ENCODE measurements at regions not wholly inside any gene's neighbourhood (a gene's known extent, or its start where the extent isn't known, plus 50 kb on each side); places are given as distances from the start of the nearest gene placed in this dataset.

GRCh38 chr7:155145477-155146255 lies 75.5 kb downstream of the HTR5A start:
- no peak overlapping the region for H3K27ac ChIP-seq (ENCODE audit: low read length)
- no peaks in the 10 kb centered on the region for H3K79me2 ChIP-seq (ENCODE audit: low read length)
- H3K27me3 ChIP-seq (ENCODE audit: low read depth, low read length): peaks cover 8% of the 10 kb centered on the region; the same call in 1 of the 2 replicates
- H3K9me3 ChIP-seq (ENCODE audit: insufficient read depth, low read length): no peaks in the 10 kb centered on the region
- no peaks in the 10 kb centered on the region for H3K36me3 ChIP-seq (replicated peaks; ENCODE audit: low read depth, low read length)
- TF ChIP-seq CTCF (IDR thresholded peaks at IDR 0.05; ENCODE audit: low read depth, low read length) (no peak), EZH2phosphoT487 (IDR thresholded peaks at IDR 0.05; ENCODE audit: low read depth) (no peak)
- no peak overlapping the region for H2AFZ ChIP-seq (ENCODE audit: low read depth, low read length)
- H4K20me1 ChIP-seq (ENCODE audit: insufficient read depth, low read length): no peaks in the 10 kb centered on the region
- no peak overlapping the region for H3K4me2 ChIP-seq (ENCODE audit: low read length)
- H3K4me1 ChIP-seq (ENCODE audit: low read length): no peaks in the 10 kb centered on the region
- H3K9ac ChIP-seq (ENCODE audit: low read length): no peak overlapping the region
- no peak overlapping the region for H3K4me3 ChIP-seq (ENCODE audit: low read length)

- TF ChIP-seq EZH2phosphoT487 (IDR thresholded peaks at IDR 0.05; ENCODE audit: low read depth) (no peak), CTCF (IDR thresholded peaks at IDR 0.05; ENCODE audit: low read depth, low read length) (no peak)
- Histone ChIP-seq H3K27ac (ENCODE audit: low read length) (no peak overlapping the region), H3K79me2 (ENCODE audit: low read length) (no peaks in the 10 kb centered on the region)
Measured at GRCh38 chr7:155147172-155147571, 77.0 kb downstream of the HTR5A start.

GRCh38 chr7:155147624-155148023 lies 77.5 kb downstream of the HTR5A start:
- no peaks in the 10 kb centered on the region for H3K79me2 ChIP-seq (ENCODE audit: low read length)
- H3K4me2 ChIP-seq (ENCODE audit: low read length): no peak overlapping the region
- no peak overlapping the region for H3K27ac ChIP-seq (ENCODE audit: low read length)
- H3K27me3 ChIP-seq (ENCODE audit: low read depth, low read length): no peaks in the 10 kb centered on the region
- H3K4me3 ChIP-seq (ENCODE audit: low read length): no peak overlapping the region
- TF ChIP-seq EZH2phosphoT487 (IDR thresholded peaks at IDR 0.05; ENCODE audit: low read depth): no peak
- no peak for TF ChIP-seq CTCF (IDR thresholded peaks at IDR 0.05; ENCODE audit: low read depth, low read length)
- H3K4me1 ChIP-seq (ENCODE audit: low read length): no peaks in the 10 kb centered on the region
- no peaks in the 10 kb centered on the region for H4K20me1 ChIP-seq (ENCODE audit: insufficient read depth, low read length)
- no peaks in the 10 kb centered on the region for H3K36me3 ChIP-seq (replicated peaks; ENCODE audit: low read depth, low read length)
- no peak overlapping the region for H3K9ac ChIP-seq (ENCODE audit: low read length)
- no peaks in the 10 kb centered on the region for H3K9me3 ChIP-seq (ENCODE audit: insufficient read depth, low read length)
- H2AFZ ChIP-seq (ENCODE audit: low read depth, low read length): no peak overlapping the region; the same call in 1 of the 2 replicates

More at GRCh38 chr7:155147172-155147571, 77.0 kb downstream of the HTR5A start:
- no peaks in the 10 kb centered on the region for H3K4me1 ChIP-seq (ENCODE audit: low read length)
- H4K20me1 ChIP-seq (ENCODE audit: insufficient read depth, low read length): no peaks in the 10 kb centered on the region
- H3K4me2 ChIP-seq (ENCODE audit: low read length): no peak overlapping the region
- H3K4me3 ChIP-seq (ENCODE audit: low read length): no peak overlapping the region
- no peaks in the 10 kb centered on the region for H3K36me3 ChIP-seq (replicated peaks; ENCODE audit: low read depth, low read length)
- H2AFZ ChIP-seq (ENCODE audit: low read depth, low read length): no peak overlapping the region
- H3K27me3 ChIP-seq (ENCODE audit: low read depth, low read length): peaks cover under 1% of the 10 kb centered on the region; the same call in 1 of the 2 replicates
- H3K9ac ChIP-seq (ENCODE audit: low read length): no peak overlapping the region
- H3K9me3 ChIP-seq (ENCODE audit: insufficient read depth, low read length): no peaks in the 10 kb centered on the region

GRCh38 chr7:155153676-155154075 lies 83.6 kb downstream of the HTR5A start:
- Histone ChIP-seq H3K9ac (ENCODE audit: low read length) (no peak overlapping the region), H3K9me3 (ENCODE audit: insufficient read depth, low read length) (no peaks in the 10 kb centered on the region), H4K20me1 (ENCODE audit: insufficient read depth, low read length) (no peaks in the 10 kb centered on the region), H3K79me2 (ENCODE audit: low read length) (no peaks in the 10 kb centered on the region), H3K4me2 (ENCODE audit: low read length) (no peak overlapping the region), H3K27ac (ENCODE audit: low read length) (no peak overlapping the region), H3K27me3 (ENCODE audit: low read depth, low read length) (no peaks in the 10 kb centered on the region), H3K4me1 (ENCODE audit: low read length) (no peaks in the 10 kb centered on the region), H3K4me3 (ENCODE audit: low read length) (no peak overlapping the region), H3K36me3 (replicated peaks; ENCODE audit: low read depth, low read length) (no peaks in the 10 kb centered on the region), H2AFZ (ENCODE audit: low read depth, low read length) (no peak overlapping the region)
- TF ChIP-seq EZH2phosphoT487 (IDR thresholded peaks at IDR 0.05; ENCODE audit: low read depth) (no peak), CTCF (IDR thresholded peaks at IDR 0.05; ENCODE audit: low read depth, low read length) (no peak)

Measured in OCI-LY3 (cell line).